Inflammatory macrophage treated with lipopolysaccharide for 4 hours (primary cell): ENCODE measurements at regions not wholly inside any gene's neighbourhood (a gene's known extent, or its start where the extent isn't known, plus 50 kb on each side); places are given as distances from the start of the nearest gene placed in this dataset.
A peak's percentile ranks its signal among the peaks of the same experiment; 100 is the strongest.
"Not testable (repeated sequence)": the region's sequence is repeated elsewhere in the genome, so short reads cannot be mapped to it uniquely, and the experiment has no call there.

Experiments
- DNase-seq: peaks from one replicate; pipeline ENCODE4 v3.0.0-alpha.2; 2020

DNA sequence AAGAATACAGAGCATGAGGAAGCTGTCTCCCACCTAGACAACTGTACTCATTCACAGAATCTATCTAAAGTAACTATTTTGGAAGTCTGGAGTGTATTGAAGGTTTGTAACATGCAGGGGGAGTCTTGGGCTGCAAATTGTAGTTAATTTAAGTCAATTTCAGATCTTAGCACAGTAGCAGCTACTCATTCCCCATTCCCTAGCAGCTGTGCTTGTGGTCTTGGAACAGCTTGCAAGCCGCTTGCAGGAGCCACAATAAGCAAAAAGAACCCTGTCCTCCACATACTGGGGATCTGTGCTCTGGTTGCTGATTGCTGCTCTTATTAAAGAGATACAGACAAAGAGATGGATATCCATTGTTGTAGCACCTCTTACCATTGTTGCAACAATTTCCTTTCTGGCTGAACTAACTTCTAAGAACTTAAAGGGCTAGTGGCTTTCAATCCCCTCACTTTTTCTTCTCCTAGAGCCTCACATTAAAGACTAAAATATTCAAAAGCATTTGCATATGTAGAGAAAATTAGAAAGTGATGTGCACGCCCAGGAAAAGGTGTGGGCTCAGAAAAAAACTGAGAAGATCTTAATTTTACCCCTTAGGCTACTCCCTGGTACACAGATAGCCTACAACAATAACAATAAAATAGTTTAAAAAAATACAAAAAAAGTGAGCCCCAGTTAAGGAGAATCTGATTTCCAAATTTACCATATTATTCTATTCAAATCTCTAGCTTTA lies 1775.1 kb upstream of the PIK3C3 start:
- DNase-seq, result no peak

GRCh38 chr18:40168026-40168425 lies 1787.0 kb upstream of the PIK3C3 start:
- no peak for DNase-seq

- DNase-seq, result no peak
These were observed 1791.8 kb upstream of the PIK3C3 start for GRCh38 chr18:40163254-40163653.

- DNase-seq, result no peak
These were observed 1794.7 kb upstream of the PIK3C3 start for GRCh38 chr18:40160361-40160760.

GRCh38 chr18:40159141-40160017 lies 1795.7 kb upstream of the PIK3C3 start:
- peak; percentile 2 for DNase-seq

GRCh38 chr18:40157120-40157519 lies 1797.9 kb upstream of the PIK3C3 start:
- no peak for DNase-seq

- DNase-seq, result no peak
These were observed 1802.2 kb upstream of the PIK3C3 start for GRCh38 chr18:40152859-40153258.

GRCh38 chr18:40148960-40149359 lies 1806.1 kb upstream of the PIK3C3 start:
- no peak for DNase-seq

DNA sequence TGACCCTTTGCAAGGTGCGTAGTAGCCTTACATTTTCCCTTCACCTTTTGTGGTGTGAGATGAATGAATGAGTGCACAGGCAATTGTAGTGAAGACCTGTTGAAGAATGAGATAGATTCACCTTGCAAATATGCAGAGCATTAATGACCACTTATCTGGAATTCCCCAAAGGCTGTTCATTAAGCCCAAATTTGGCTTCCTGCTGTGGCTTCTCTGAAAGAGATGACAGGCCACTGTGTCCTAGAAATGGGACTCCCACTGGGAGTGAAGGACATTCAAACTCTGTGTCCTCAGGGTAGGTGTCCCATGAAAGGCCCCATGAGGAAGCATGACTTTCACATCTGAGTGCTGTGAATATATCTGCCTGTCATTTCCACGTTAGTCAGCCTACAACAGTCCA lies 1821.8 kb upstream of the PIK3C3 start:
- DNase-seq, result no peak

- DNase-seq, result peak; percentile 22
These were observed 1822.6 kb upstream of the PIK3C3 start for GRCh38 chr18:40132438-40132837.

DNA sequence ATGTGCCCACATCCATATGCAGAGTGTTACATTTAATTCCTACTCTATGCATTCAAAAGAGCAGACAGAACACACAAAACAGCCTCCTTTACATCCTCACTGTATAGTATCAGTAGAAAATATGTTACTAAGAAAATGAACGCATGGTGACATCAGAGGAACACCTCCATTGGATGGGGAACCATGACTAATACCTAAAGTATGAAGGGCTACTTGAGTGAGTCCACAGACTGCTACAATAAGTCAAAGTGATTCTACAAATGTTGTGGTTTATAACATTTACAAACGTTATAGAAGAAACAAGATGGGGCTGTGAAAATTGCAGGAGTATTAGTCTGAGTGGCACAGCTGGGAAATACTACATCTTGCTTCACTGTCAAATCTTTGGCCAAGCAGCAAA lies 1830.9 kb upstream of the PIK3C3 start:
- DNase-seq, result no peak

GRCh38 chr18:40120796-40121391 lies 1834.1 kb upstream of the PIK3C3 start:
- DNase-seq, result no peak

GRCh38 chr18:40120356-40120755 lies 1834.7 kb upstream of the PIK3C3 start:
- DNase-seq, result no peak

DNA sequence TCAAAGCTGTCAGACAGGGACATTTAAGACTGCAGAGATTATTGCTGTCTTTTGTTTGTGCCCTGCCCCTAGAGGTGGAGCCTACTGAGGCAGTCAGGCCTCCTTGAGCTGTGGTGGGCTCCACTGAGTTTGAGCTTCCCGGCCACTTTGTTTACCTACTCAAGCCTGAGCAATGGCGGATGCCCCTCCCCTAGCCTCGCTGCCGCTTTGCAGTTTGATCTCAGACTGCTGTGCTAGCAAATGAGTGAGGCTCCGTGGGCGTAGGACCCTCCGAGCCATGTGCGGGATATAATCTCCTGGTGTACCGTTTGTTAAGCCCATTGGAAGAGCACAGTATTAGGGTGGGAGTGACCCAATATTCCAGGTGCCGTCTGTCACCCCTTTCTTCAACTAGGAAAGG lies 1835.5 kb upstream of the PIK3C3 start:
- DNase-seq, result not testable (repeated sequence)

DNA sequence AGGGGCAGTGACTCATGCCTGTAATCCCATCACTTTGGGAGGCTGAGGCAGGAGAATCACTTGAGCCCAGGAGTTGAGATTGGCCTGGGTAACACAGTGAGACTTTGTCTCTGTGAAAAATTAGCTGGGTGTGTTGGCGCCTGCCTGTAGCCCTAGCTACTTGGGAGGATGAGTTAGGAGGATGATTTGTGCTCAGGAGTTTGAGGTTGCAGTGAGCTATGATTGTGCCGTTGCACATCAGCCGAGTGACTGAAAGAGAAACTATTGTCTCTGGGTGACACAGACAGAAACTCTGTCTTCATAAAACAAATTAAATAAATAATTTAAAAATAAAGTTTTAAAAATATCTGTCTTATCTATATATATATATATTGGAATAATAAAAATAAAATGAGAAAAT lies 1844.6 kb upstream of the PIK3C3 start:
- no peak for DNase-seq

GRCh38 chr18:40109252-40110049 lies 1845.6 kb upstream of the PIK3C3 start:
- DNase-seq, result no peak

DNA sequence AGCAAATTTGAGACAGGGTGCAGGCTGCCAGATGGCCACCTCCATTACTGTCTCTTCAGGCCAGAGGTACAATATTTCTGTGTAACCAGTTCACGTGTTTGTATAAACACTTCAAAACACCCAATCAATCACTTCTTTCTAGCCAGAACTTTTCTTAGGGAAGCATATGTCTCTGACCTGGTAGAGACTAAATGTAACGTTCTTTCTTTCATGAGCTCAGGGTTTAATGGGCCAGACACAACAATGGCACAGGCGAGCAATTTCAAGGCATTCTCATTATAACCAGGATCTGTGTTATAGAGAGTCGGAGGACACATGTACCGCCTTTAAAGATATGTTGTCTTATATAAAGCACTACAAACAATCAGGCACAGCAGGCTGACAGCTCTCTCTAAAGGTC lies 1846.4 kb upstream of the PIK3C3 start:
- DNase-seq, result no peak

- DNase-seq, result no peak
These were observed 1852.1 kb upstream of the PIK3C3 start for GRCh38 chr18:40102903-40103302.

GRCh38 chr18:40099641-40100040 lies 1855.4 kb upstream of the PIK3C3 start:
- DNase-seq, result no peak

DNA sequence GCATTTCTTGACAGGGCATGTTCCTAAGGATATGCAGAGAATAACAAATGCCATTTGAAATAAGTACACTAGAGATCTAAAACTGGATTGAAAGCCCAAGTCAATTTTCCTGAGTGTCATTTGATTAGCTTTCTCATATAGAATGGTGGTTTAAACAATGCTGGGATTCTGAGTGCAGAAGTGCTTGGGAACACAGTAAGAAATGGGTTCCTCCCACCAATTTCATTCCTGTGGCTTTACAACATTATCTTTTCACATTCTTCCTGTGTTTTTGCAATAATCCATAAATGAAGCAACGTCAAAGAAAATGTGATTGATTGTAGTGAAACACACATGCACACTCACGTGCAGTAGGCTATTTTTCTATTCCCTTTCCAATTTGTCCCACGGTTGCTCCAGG lies 1858.4 kb upstream of the PIK3C3 start:
- no peak for DNase-seq

- no peak for DNase-seq
These were observed 1860.6 kb upstream of the PIK3C3 start for GRCh38 chr18:40094441-40094840.

GRCh38 chr18:40088130-40088529 lies 1866.9 kb upstream of the PIK3C3 start:
- no peak for DNase-seq

- no peak for DNase-seq
These were observed 1875.2 kb upstream of the PIK3C3 start for GRCh38 chr18:40079786-40080185.
